ENCODE measurements at regions not wholly inside any gene's neighbourhood (a gene's known extent, or its start where the extent isn't known, plus 50 kb on each side); places are given as distances from the start of the nearest gene placed in this dataset.

GRCh38 chr5:110165366-110165765, 475.6 kb downstream of the MAN2A1 start:
- TF ChIP-seq, protein P1, sequence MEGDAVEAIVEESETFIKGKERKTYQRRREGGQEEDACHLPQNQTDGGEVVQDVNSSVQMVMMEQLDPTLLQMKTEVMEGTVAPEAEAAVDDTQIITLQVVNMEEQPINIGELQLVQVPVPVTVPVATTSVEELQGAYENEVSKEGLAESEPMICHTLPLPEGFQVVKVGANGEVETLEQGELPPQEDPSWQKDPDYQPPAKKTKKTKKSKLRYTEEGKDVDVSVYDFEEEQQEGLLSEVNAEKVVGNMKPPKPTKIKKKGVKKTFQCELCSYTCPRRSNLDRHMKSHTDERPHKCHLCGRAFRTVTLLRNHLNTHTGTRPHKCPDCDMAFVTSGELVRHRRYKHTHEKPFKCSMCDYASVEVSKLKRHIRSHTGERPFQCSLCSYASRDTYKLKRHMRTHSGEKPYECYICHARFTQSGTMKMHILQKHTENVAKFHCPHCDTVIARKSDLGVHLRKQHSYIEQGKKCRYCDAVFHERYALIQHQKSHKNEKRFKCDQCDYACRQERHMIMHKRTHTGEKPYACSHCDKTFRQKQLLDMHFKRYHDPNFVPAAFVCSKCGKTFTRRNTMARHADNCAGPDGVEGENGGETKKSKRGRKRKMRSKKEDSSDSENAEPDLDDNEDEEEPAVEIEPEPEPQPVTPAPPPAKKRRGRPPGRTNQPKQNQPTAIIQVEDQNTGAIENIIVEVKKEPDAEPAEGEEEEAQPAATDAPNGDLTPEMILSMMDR (IDR thresholded peaks at IDR 0.05; ENCODE audit: insufficient read depth, low read depth, low read length) = no peak
- no peak for DNase-seq (ENCODE audit: low read depth)
- no peak overlapping the region for H3K4me3 ChIP-seq (ENCODE audit: low read depth, low read length)

DNA sequence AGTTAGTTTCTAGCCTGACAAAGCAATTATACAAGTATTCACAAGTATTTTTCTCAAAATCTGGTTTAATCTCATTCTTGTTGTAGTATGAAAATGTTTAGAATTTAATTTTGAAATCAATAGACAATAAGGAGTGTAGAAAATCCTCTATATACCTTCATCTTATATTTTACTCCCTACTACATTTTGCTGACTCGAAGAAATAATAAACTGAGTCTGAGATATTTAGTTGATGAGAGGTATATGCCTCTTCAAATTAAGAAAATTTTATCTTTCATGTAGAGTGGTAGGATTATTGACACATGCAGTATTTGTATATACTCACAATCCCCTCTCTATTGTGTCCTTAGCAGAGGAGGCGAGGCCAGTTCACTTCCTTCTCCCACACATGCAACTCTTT, 477.7 kb downstream of the MAN2A1 start:
- TF ChIP-seq, protein P1 (IDR thresholded peaks at IDR 0.05; ENCODE audit: insufficient read depth, low read depth, low read length) = no peak
- no peak overlapping the region for H3K4me3 ChIP-seq (ENCODE audit: low read depth, low read length)
- DNase-seq (ENCODE audit: low read depth) = no peak

- TF ChIP-seq, protein P1 (IDR thresholded peaks at IDR 0.05; ENCODE audit: insufficient read depth, low read depth, low read length) = no peak
- H3K4me3 ChIP-seq (ENCODE audit: low read depth, low read length) = no peak overlapping the region
- DNase-seq (ENCODE audit: low read depth) = no peak
These were observed 479.7 kb downstream of the MAN2A1 start for GRCh38 chr5:110169461-110169860.

GRCh38 chr5:110177729-110178128, 488.0 kb downstream of the MAN2A1 start:
- H3K4me3 ChIP-seq (ENCODE audit: low read depth, low read length) = no peak overlapping the region
- no peak for DNase-seq (ENCODE audit: low read depth)
- TF ChIP-seq, protein P1 (IDR thresholded peaks at IDR 0.05; ENCODE audit: insufficient read depth, low read depth, low read length) = no peak

DNA sequence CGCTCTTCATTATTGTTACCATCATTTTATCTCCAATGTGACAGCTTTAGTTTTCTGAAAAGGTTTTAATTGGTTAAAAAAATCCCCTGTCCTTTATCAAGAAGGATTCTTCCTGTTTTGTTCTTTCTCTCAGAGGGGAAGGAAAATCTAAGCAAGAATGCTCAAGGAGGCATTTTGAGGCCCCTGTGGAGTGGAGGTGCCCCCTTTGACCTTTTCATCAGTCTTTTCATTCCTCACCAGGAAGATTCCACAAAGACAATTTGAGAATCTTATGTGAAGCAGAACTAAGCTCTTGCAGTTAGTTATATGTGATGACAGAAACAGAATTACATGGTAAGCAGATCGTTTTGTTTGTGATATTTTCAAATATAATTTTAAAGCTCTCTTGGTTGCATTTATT, 489.6 kb downstream of the MAN2A1 start:
- no peak for DNase-seq (ENCODE audit: low read depth)
- TF ChIP-seq, protein P1 (IDR thresholded peaks at IDR 0.05; ENCODE audit: insufficient read depth, low read depth, low read length) = no peak
- H3K4me3 ChIP-seq (ENCODE audit: low read depth, low read length) = no peak overlapping the region

GRCh38 chr5:110194191-110194590, 504.5 kb downstream of the MAN2A1 start:
- H3K4me3 ChIP-seq (ENCODE audit: low read depth, low read length) = no peak overlapping the region
- TF ChIP-seq, protein P1 (IDR thresholded peaks at IDR 0.05; ENCODE audit: insufficient read depth, low read depth, low read length) = no peak
- DNase-seq (ENCODE audit: low read depth) = peak; percentile 1

GRCh38 chr5:110195288-110195687, 505.6 kb downstream of the MAN2A1 start:
- TF ChIP-seq, protein P1 (IDR thresholded peaks at IDR 0.05; ENCODE audit: insufficient read depth, low read depth, low read length) = no peak
- no peak overlapping the region for H3K4me3 ChIP-seq (ENCODE audit: low read depth, low read length)
- no peak for DNase-seq (ENCODE audit: low read depth)

Data from fibroblast of villous mesenchyme (primary cell).